ENCODE measurements at regions not wholly inside any gene's neighbourhood (a gene's known extent, or its start where the extent isn't known, plus 50 kb on each side); places are given as distances from the start of the nearest gene placed in this dataset.

DNA sequence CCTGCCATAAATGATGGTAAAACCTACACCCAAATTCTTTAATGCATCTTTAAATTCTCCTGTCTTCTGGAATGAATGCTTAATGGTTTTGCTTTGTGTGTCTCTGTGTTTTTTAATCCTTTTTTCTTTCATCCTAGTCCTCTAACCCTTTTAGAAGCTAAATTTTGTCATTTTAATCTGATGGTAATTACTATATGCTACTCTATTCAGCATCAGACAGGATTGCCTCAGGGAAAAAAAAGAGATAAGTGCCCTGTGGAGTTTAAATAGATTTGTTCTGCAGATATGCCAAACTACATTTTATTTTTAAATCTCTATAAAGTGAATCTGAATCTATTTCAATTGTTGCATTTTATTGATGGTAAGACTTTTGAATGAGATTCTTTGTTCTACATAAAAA lies 966.8 kb downstream of the NSUN3 start:
- TF ChIP-seq, protein P1, sequence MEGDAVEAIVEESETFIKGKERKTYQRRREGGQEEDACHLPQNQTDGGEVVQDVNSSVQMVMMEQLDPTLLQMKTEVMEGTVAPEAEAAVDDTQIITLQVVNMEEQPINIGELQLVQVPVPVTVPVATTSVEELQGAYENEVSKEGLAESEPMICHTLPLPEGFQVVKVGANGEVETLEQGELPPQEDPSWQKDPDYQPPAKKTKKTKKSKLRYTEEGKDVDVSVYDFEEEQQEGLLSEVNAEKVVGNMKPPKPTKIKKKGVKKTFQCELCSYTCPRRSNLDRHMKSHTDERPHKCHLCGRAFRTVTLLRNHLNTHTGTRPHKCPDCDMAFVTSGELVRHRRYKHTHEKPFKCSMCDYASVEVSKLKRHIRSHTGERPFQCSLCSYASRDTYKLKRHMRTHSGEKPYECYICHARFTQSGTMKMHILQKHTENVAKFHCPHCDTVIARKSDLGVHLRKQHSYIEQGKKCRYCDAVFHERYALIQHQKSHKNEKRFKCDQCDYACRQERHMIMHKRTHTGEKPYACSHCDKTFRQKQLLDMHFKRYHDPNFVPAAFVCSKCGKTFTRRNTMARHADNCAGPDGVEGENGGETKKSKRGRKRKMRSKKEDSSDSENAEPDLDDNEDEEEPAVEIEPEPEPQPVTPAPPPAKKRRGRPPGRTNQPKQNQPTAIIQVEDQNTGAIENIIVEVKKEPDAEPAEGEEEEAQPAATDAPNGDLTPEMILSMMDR (IDR thresholded peaks at IDR 0.05; ENCODE audit: low read depth, low read length, missing control alignments), result no peak
- no peak for DNase-seq (ENCODE audit: low read depth)
- in situ Hi-C loops (cut with HindIII; ENCODE audit: low sequenced_read_pairs), result no loop called here
- no peak overlapping the region for H3K4me3 ChIP-seq (ENCODE audit: low read depth, low read length)

DNA sequence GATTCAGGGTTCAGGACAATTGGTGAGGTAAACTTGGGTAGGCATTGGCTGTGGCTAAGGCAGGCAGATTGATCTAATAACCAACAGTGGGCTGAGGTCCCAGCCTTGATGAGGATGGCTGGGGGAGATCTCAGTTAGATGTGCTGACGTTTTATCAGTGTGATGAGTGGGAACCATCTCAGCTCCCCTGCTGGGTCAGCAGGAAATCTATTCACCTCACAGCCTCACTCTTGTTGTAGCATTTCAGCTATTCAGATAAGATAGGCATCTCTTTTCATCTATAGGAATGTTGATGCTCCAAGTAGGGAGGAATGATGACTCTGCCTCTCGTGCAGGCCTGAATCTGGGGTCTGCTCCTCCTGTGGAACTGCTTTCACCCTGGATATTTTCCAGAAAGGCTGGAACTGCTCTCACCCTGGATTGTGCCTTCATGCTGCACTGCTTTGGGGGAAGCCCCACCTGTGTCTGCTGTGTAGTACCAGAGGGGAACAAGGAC lies 973.7 kb downstream of the NSUN3 start:
- DNase-seq (ENCODE audit: low read depth), result no peak
- in situ Hi-C loops (cut with HindIII; ENCODE audit: low sequenced_read_pairs), result no loop called here
- no peak overlapping the region for H3K4me3 ChIP-seq (ENCODE audit: low read depth, low read length)
- TF ChIP-seq, protein P1 (IDR thresholded peaks at IDR 0.05; ENCODE audit: low read depth, low read length, missing control alignments), result no peak

DNA sequence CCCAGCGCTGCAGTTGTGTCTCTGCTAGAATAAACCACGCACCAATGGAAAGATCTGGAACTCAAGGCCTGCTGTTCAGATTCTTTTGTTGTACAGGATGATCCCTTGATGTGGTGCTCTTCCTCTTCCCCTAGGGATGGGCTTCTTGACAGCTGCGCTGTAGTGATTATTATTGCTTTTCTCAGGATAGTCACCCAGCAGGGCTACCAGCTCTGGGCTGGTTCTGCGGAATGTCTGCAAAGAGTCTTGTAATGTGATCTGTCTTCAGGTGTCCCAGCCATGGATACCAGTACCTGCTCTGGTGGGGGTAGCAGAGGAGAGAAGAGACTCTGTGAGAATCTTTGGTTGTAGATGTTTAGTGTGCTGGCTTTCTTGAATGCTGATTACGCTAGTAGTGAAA lies 974.2 kb downstream of the NSUN3 start:
- H3K4me3 ChIP-seq (ENCODE audit: low read depth, low read length), result no peak overlapping the region
- DNase-seq (ENCODE audit: low read depth), result no peak
- TF ChIP-seq, protein P1 (IDR thresholded peaks at IDR 0.05; ENCODE audit: low read depth, low read length, missing control alignments), result no peak
- in situ Hi-C loops (cut with HindIII; ENCODE audit: low sequenced_read_pairs), result no loop called here

DNA sequence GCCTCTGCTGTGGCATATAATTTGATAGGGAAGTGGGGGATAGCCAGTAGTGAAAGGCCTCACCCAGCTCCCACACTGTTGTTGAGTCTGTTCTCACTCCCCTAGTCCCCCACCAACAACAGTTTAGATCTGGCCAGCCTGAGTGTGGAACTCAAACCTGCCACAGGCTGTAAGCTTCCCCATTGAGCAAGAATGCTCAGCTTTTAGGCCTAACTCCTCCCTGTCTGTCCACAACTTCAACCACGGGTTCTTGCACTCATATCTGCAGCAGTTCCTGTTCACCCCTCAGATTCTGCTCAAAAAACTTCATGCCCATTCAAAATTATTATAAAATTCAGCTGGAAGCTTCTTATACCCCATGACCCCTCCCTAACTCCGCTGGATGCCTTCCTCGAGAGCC lies 975.1 kb downstream of the NSUN3 start:
- DNase-seq (ENCODE audit: low read depth), result no peak
- H3K4me3 ChIP-seq (ENCODE audit: low read depth, low read length), result no peak overlapping the region
- in situ Hi-C loops (cut with HindIII; ENCODE audit: low sequenced_read_pairs), result no loop called here
- TF ChIP-seq, protein P1 (IDR thresholded peaks at IDR 0.05; ENCODE audit: low read depth, low read length, missing control alignments), result no peak

DNA sequence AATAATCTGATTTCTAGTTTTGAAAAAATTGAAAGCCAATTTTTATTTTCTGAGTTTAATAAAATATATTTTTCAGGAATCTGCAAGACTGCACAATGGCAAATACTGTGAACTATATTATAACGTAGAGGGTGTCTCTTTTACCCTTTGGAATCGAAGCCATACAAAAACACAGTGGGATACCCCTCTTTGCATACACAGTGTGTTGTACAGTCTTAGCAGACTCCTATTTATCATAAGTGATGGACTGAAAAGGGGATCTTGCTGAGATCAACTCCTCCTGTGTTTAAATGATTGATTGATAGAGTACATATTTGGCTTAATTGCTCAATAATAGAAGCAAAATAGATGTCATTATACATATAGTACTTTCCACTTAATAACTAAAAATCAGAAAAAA lies 981.2 kb downstream of the NSUN3 start:
- no peak overlapping the region for H3K4me3 ChIP-seq (ENCODE audit: low read depth, low read length)
- no peak for DNase-seq (ENCODE audit: low read depth)
- in situ Hi-C loops (cut with HindIII; ENCODE audit: low sequenced_read_pairs), result no loop called here
- TF ChIP-seq, protein P1 (IDR thresholded peaks at IDR 0.05; ENCODE audit: low read depth, low read length, missing control alignments), result no peak

DNA sequence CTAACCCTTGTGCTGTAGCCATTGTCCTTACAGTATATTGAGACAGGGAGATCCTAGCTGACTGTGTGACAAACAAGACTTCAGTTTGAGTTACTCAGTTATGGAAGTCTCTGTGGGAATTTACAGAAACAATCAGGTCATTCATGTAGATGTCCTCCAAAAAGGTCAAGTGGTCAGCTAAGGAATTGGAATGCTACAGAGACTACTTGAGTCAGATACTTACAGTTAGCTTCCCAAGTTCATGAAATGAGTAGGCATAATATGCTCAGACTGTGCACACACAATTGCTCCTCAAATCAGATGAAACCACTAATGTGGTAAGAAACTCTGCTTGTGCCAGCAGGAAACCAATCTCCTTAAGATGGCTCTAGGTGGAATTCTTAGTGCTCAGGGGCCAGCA lies 985.7 kb downstream of the NSUN3 start:
- in situ Hi-C loops (cut with HindIII; ENCODE audit: low sequenced_read_pairs), result no loop called here

More for the DNA sequence above, 985.7 kb downstream of the NSUN3 start:
- H3K4me3 ChIP-seq (ENCODE audit: low read depth, low read length), result no peak overlapping the region
- TF ChIP-seq, protein P1 (IDR thresholded peaks at IDR 0.05; ENCODE audit: low read depth, low read length, missing control alignments), result no peak
- no peak for DNase-seq (ENCODE audit: low read depth)

Data from astrocyte of the cerebellum (primary cell).